GM19035 (cell line): ENCODE measurements at regions not wholly inside any gene's neighbourhood (a gene's known extent, or its start where the extent isn't known, plus 50 kb on each side); places are given as distances from the start of the nearest gene placed in this dataset.

ENCODE experiments used
- ATAC-seq: cut with Tn5 transposase; IDR thresholded peaks from one replicate; pipeline ENCODE4 v1.9.1; 2021; ENCODE audit not compliant: unreplicated experiment

GRCh38 chr4:24070117-24070516 lies 180.3 kb upstream of the PPARGC1A start:
- ATAC-seq = no peak

- ATAC-seq = no peak
These were observed 177.7 kb upstream of the PPARGC1A start for GRCh38 chr4:24067367-24068193.

GRCh38 chr4:24065974-24066373 lies 176.1 kb upstream of the PPARGC1A start:
- no peak for ATAC-seq

GRCh38 chr4:24063731-24064130 lies 173.9 kb upstream of the PPARGC1A start:
- ATAC-seq = no peak

GRCh38 chr4:24060932-24061331 lies 171.1 kb upstream of the PPARGC1A start:
- no peak for ATAC-seq

GRCh38 chr4:24059839-24060238 lies 170.0 kb upstream of the PPARGC1A start:
- no peak for ATAC-seq

GRCh38 chr4:24057915-24058559 lies 168.2 kb upstream of the PPARGC1A start:
- ATAC-seq = no peak

- ATAC-seq = no peak
These were observed 166.4 kb upstream of the PPARGC1A start for GRCh38 chr4:24056289-24056688.

- ATAC-seq = no peak
These were observed 165.8 kb upstream of the PPARGC1A start for GRCh38 chr4:24055623-24056022.

GRCh38 chr4:24054910-24055309 lies 165.1 kb upstream of the PPARGC1A start:
- no peak for ATAC-seq

- ATAC-seq = no peak
These were observed 164.1 kb upstream of the PPARGC1A start for GRCh38 chr4:24053934-24054333.

- no peak for ATAC-seq
These were observed 155.1 kb upstream of the PPARGC1A start for GRCh38 chr4:24044610-24045589.

- no peak for ATAC-seq
These were observed 152.2 kb upstream of the PPARGC1A start for GRCh38 chr4:24042094-24042493.

GRCh38 chr4:24040811-24041210 lies 151.0 kb upstream of the PPARGC1A start:
- no peak for ATAC-seq

- no peak for ATAC-seq
These were observed 143.8 kb upstream of the PPARGC1A start for GRCh38 chr4:24033626-24034025.

- peak; percentile 73 for ATAC-seq
These were observed 142.6 kb upstream of the PPARGC1A start for GRCh38 chr4:24032371-24032989.

- no peak for ATAC-seq
These were observed 136.7 kb upstream of the PPARGC1A start for GRCh38 chr4:24026596-24026995.

GRCh38 chr4:24024605-24025004 lies 134.8 kb upstream of the PPARGC1A start:
- ATAC-seq = no peak

- no peak for ATAC-seq
These were observed 134.3 kb upstream of the PPARGC1A start for GRCh38 chr4:24024157-24024556.

GRCh38 chr4:24015782-24016181 lies 125.9 kb upstream of the PPARGC1A start:
- ATAC-seq = no peak
